Stomach (tissue), 8 donors: ENCODE measurements at regions not wholly inside any gene's neighbourhood (a gene's known extent, or its start where the extent isn't known, plus 50 kb on each side); places are given as distances from the start of the nearest gene placed in this dataset.

ENCODE experiments used
- DNase-seq, 2 donors: peaks; one replicate each; pipeline versions ENCODE4 v3.0.0 to v3.0.0-alpha.2; 2013 to 2019
- H3K27ac ChIP-seq, 5 donors: fragments of 200-600 bp in 4 of 5; sonication (generic) in 4 of 5; one replicate each; pipeline ENCODE4 v1.5.1; 2013 to 2019; ENCODE audit warnings: mild to moderate bottlenecking in 1 of 5, moderate library complexity in 1 of 5
- H3K27me3 ChIP-seq, 3 donors: fragments of 200-600 bp; sonication (generic); one replicate each; pipeline ENCODE4 v1.5.1; 2017 to 2019; ENCODE audit warnings: mixed run types in 1 of 3
- H3K36me3 ChIP-seq, 4 donors: fragments of 200-600 bp; sonication (generic); 1 replicate in 3 of 4; 2 replicates in 1 of 4; pipeline ENCODE4 v1.5.1; 2016 to 2019
- H3K4me1 ChIP-seq, 4 donors: fragments of 200-600 bp; sonication (generic); one replicate each; pipeline ENCODE4 v1.5.1; 2016 to 2019
- H3K4me3 ChIP-seq, 4 donors: fragments of 200-600 bp; sonication (generic) in 3 of 4; one replicate each; pipeline ENCODE4 v1.5.1; 2016 to 2019; ENCODE audit warnings: mild to moderate bottlenecking in 1 of 4
- H3K9me3 ChIP-seq, 4 donors: fragments of 200-600 bp; sonication (generic); one replicate each; pipeline ENCODE4 v1.5.1; 2016 to 2019
- EP300 ChIP-seq: sonication (generic); formaldehyde crosslinking; IDR thresholded peaks from one replicate; pipeline ENCODE4 v1.6.1; 2017; ENCODE audit warnings: antibody characterized with exemption
- POLR2A ChIP-seq, 4 donors: fragments of 450-650 bp; IDR thresholded peaks; one replicate each; pipeline ENCODE4 v1.6.1; 2016; ENCODE audit warnings: antibody characterized with exemption in 4 of 4, control low read depth in 2 of 4, mild to moderate bottlenecking in 1 of 4, moderate library complexity in 1 of 4
- POLR2AphosphoS5 ChIP-seq, 3 donors: sonication (generic); formaldehyde crosslinking; IDR thresholded peaks; one replicate each; pipeline ENCODE4 v1.6.1; 2016; ENCODE audit warnings: antibody characterized with exemption in 3 of 3
- WGBS, 5 donors: extraction: QIAGEN DNeasy Blood & Tissue Kit in 3 of 5; methylation state at CpG; one replicate each; pipeline versions ENCODE4 v1.1.5 to v1.1.7; 2013 to 2018; 5-methylcytosine and 5-hydroxymethylcytosine counted together
- intact Hi-C: fragments of 100-400 bp; cut with DNase I; formaldehyde crosslinking; loops from one replicate; pipeline ENCODE4 v1.15.1; 2023; ENCODE audit warnings: low total_unique reads
- TF ChIP-seq, protein P1 (sequence below), 7 experiments: fragments of 450-650 bp in 4 of 7; fragments of 200-600 bp in 3 of 7; sonication (generic) in 3 of 7; IDR thresholded peaks; one replicate each; pipeline ENCODE4 v1.5.1; 2016 to 2019; ENCODE audit warnings: antibody characterized with exemption in 7 of 7, control low read depth in 2 of 7, mild to moderate bottlenecking in 1 of 7
- donor health status: healthy with polysubstance abuse.
- donor health status: Bipolar disorder and iron deficiency.
- donor health status: healthy.

DNA sequence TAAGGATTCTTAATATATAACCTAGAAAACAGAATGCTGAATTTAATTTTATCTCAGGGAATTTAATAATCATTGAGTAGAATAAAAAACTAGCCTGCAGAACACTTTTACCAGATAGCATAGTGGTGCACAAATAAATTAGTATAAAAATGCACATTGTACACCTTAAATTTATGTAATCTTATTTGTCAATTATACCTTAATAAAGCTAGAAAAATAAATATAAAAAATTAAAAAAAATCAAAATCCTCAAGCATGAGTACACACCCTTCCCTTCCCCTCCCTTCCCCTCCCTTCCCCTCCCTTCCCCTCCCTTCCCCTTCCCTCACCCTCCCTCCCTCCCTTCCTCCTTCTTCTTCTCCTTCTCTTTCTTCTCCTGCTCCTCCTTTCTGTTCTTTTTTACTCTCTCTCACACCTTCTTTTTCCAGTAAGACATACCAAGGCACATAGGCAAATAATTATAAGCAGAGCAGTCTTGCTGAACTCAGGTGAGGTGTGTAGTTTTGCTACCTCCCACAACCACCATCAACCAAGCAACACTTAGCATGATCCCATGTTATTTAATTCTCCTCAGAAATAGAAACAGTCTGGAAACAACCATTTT lies 1395.0 kb downstream of the ZPLD1 start:
- intact Hi-C loops = no loop called here
- H3K36me3 ChIP-seq = no peaks in the 10 kb centered on the region
- TF ChIP-seq POLR2AphosphoS5 (IDR thresholded peaks at IDR 0.05) (no peak), POLR2A (IDR thresholded peaks at IDR 0.05) (no peak), EP300 (no peak)
- TF ChIP-seq, protein P1, sequence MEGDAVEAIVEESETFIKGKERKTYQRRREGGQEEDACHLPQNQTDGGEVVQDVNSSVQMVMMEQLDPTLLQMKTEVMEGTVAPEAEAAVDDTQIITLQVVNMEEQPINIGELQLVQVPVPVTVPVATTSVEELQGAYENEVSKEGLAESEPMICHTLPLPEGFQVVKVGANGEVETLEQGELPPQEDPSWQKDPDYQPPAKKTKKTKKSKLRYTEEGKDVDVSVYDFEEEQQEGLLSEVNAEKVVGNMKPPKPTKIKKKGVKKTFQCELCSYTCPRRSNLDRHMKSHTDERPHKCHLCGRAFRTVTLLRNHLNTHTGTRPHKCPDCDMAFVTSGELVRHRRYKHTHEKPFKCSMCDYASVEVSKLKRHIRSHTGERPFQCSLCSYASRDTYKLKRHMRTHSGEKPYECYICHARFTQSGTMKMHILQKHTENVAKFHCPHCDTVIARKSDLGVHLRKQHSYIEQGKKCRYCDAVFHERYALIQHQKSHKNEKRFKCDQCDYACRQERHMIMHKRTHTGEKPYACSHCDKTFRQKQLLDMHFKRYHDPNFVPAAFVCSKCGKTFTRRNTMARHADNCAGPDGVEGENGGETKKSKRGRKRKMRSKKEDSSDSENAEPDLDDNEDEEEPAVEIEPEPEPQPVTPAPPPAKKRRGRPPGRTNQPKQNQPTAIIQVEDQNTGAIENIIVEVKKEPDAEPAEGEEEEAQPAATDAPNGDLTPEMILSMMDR (IDR thresholded peaks at IDR 0.05) = no peak
- H3K9me3 ChIP-seq = peaks cover 0 to 8% (median 2%) of the 10 kb centered on the region in 4 donors
- H3K27me3 ChIP-seq = no peaks in the 10 kb centered on the region
- H3K4me3 ChIP-seq = no peak overlapping the region
- no peak for DNase-seq
- H3K4me1 ChIP-seq = no peaks in the 10 kb centered on the region
- H3K27ac ChIP-seq = no peak overlapping the region

DNA sequence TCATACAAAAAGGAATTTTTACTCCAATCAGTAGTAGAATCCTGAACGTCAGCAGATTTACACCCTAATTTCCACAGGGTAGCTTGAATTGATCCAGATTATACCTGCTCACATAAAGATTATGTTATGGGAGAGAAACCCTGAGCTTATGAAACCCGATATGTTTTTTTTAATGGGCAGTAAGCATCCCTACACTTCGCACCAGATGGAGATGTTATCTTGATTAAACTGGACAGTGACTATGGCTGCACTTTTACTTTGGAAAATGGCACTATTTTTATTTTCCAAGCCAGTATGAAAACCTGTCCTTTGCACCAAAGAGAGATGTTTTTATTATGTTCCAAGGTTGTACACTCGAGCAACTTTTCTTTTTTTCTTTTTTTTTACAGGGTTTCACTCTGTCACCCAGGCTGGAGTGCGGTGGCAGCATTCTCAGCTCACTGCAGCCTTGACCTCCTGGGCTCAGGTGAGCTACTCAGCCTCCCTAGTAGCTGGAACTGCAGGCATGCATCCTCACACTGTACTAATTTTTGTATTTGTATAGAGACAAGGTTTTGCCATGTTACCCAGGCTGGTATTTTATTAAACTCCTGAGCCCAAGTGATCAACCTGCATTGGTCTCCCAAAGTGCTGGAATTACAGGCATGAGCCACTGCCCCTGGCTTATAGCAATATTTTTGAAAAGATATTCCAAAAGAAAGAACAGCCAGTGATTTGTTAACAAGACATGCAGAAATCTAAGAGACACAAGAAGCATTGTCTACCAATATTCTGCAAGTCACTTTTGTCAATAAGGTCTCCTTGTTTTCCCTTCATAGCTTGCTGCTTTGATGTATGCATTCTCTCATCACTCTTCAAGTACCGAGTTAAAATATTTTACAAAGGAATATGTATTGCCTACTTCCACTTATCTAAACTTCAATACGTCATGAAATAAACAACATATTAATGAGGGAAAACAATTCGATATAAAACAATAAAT lies 1412.6 kb downstream of the ZPLD1 start:
- WGBS, 5 donors = 66 to 74% (median 71%) methylated on average over 8 of the region's 8 CpGs
- no peaks in the 10 kb centered on the region for H3K27me3 ChIP-seq
- H3K9me3 ChIP-seq = no peaks in the 10 kb centered on the region
- intact Hi-C loops = no loop called here
- H3K4me3 ChIP-seq = no peak overlapping the region
- TF ChIP-seq POLR2A (IDR thresholded peaks at IDR 0.05) = no peak
- no peak for TF ChIP-seq EP300
- no peak for TF ChIP-seq POLR2AphosphoS5 (IDR thresholded peaks at IDR 0.05)
- TF ChIP-seq, protein P1 (IDR thresholded peaks at IDR 0.05) = no peak
- H3K36me3 ChIP-seq = no peaks in the 10 kb centered on the region
- H3K27ac ChIP-seq = no peak overlapping the region
- no peaks in the 10 kb centered on the region for H3K4me1 ChIP-seq
- DNase-seq = no peak

DNA sequence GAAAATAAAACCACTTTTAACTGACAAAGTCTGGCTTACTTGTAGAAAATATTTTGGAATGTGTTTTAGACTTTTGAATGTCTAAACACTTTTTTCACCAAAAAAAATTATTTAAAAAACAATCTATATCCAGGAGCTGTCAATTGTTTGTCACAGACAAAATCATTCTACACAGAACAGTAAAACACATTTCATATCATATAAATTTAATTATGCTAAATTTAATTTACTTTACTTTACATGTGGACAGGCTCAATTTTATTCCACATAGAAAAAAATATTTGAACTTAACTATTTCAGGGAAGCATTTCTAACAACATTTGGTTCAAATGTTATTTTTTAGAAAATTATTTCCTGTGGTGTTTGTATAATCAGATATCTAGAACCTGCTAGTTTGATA lies 1417.0 kb downstream of the ZPLD1 start:
- Histone ChIP-seq H3K4me3 (no peak overlapping the region), H3K36me3 (no peaks in the 10 kb centered on the region), H3K9me3 (no peaks in the 10 kb centered on the region), H3K27me3 (no peaks in the 10 kb centered on the region), H3K4me1 (no peaks in the 10 kb centered on the region), H3K27ac (no peak overlapping the region)
- TF ChIP-seq, protein P1 (IDR thresholded peaks at IDR 0.05) = no peak
- TF ChIP-seq EP300 = no peak
- TF ChIP-seq POLR2A (IDR thresholded peaks at IDR 0.05) = no peak
- no peak for TF ChIP-seq POLR2AphosphoS5 (IDR thresholded peaks at IDR 0.05)
- DNase-seq = no peak
- intact Hi-C loops = no loop called here

GRCh38 chr3:103862415-103862814 lies 1427.6 kb downstream of the ZPLD1 start:
- intact Hi-C loops = no loop called here
- TF ChIP-seq EP300 (no peak), POLR2AphosphoS5 (IDR thresholded peaks at IDR 0.05) (no peak), POLR2A (IDR thresholded peaks at IDR 0.05) (no peak)
- TF ChIP-seq, protein P1 (IDR thresholded peaks at IDR 0.05) = no peak
- H3K9me3 ChIP-seq = peaks cover 0 to 18% (median 8%) of the 10 kb centered on the region in 4 donors

More at GRCh38 chr3:103862415-103862814, 1427.6 kb downstream of the ZPLD1 start:
- Histone ChIP-seq H3K27me3 (no peaks in the 10 kb centered on the region), H3K4me3 (no peak overlapping the region), H3K4me1 (no peaks in the 10 kb centered on the region), H3K36me3 (no peaks in the 10 kb centered on the region), H3K27ac (no peak overlapping the region)
- DNase-seq = no peak
